ENCODE measurements at regions not wholly inside any gene's neighbourhood (a gene's known extent, or its start where the extent isn't known, plus 50 kb on each side); places are given as distances from the start of the nearest gene placed in this dataset.

DNA sequence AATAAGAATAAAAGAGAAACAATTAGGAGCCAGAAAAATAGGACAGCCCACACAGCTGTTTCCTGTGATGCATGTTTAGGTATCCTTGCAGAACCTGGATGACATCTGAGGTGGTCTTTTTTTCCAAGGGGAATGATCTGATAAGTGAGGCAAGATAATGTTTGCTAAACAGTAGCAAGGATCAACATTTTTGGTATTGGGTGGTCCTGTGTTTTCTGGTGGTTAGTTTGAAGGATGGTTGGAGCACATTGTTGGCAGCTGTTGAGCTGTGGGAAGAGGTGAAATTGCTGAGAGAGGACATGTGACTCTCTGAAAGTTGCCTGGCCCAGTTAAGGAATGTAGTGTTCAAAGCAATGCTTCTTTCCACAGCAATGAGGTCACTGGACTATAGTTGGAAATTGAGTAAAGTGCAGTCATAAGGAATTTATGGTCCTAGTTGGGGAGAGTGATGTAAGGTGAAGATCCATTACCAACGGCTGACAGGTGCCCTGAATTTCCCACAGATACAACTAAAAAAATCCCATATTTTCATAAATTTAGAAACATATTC lies 270.2 kb upstream of the IMPG1 start:
- no peak for DNase-seq

DNA sequence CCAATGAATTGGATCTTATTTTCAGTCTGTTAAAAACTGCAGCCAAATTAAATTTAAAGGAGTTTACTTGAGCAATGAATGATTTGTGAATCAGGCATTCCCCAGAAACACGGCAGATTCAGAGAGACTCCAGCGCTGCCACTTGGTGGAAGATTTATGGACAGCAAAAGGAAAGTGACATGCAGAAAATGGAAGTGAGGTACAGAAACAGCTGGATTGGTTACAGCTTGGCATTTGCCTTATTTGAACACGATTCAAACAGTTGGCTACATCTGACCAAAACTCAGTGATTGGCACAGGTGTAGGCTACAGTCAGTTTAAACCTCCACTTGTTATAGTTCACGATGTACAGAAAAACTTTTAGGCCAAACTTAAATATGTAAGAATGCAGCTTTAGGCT lies 257.6 kb upstream of the IMPG1 start:
- no peak for DNase-seq

DNA sequence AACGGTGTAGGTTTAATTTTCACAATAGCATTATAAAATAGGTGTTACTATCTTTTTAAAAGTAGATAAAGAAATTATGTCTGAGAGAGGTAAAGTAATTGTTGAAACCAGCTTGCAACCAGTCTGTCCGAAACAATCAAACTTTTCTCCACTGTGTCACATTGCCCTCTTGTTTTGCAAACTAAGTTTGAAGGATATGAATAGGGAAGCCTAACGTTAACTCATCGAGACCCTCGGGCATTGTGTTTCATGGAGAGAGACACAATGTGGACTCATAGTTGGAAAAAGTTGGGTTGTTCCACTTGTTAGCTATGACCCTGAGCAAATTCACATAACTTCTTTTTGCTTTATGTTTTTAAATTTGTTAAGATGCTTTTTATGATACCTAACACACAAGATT lies 254.4 kb upstream of the IMPG1 start:
- DNase-seq: no peak

All from AML-193 (cell line).